ENCODE measurements at regions not wholly inside any gene's neighbourhood (a gene's known extent, or its start where the extent isn't known, plus 50 kb on each side); places are given as distances from the start of the nearest gene placed in this dataset.

DNA sequence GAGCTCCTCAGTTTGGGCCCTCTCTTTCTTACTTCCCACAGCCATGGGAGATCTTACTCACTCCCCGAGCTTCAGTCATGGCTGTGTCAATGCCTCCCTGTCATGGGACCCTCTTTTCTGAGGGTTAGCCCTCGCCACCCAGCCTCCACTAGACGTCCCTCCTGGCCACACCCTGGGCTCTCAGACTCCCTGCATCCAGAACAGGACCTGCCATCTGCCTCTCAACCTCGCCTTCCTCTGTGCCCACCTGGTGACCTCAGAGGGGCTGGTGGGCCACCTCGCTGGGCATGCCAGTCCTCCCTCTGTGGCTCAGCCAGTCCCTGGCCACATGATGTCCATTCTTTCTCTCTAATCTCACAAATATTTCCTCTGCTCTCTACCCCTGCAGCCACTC is 54.6 kb upstream of the MED9 start:
- CTCF ChIA-PET = no interaction called here
- no peak for DNase-seq (ENCODE audit: low read depth, low spot score)
- BruUV-seq (replicated peaks) = no TSS peak
- Histone ChIP-seq H3K79me2 (ENCODE audit: insufficient read depth, low read length) (no peaks in the 10 kb centered on the region), H3K4me2 (ENCODE audit: low read length) (no peak overlapping the region), H3K9me2 (ENCODE audit: insufficient read depth) (no peaks in the 10 kb centered on the region), H3K36me3 (ENCODE audit: control insufficient read depth in 1 of 2, insufficient read depth in 2 of 2, low read length in 2 of 2) (no peaks in the 10 kb centered on the region), H2AFZ (ENCODE audit: low read depth, low read length, poor library complexity, severe bottlenecking) (no peak overlapping the region), H3K4me1 (ENCODE audit: control insufficient read depth in 1 of 2, insufficient read depth in 2 of 2, low read length in 2 of 2) (peaks cover 0 to 6% of the 10 kb centered on the region in 2 experiments; a peak in 2 of 4 replicates), H3K27ac (ENCODE audit: low read depth, low read length) (no peak overlapping the region), H4K20me1 (ENCODE audit: insufficient read depth) (no peaks in the 10 kb centered on the region), H3K9ac (ENCODE audit: low read length) (no peak overlapping the region), H3K9me3 (ENCODE audit: control insufficient read depth in 1 of 2, insufficient read depth in 1 of 2, low read depth in 1 of 2, low read length in 2 of 2) (peaks cover 16 to 22% of the 10 kb centered on the region in 2 experiments; a peak in 3 of 4 replicates), H3K4me3 (replicated peaks in 1 of 2; ENCODE audit: low read depth in 1 of 2, low read length in 2 of 2) (no peak overlapping the region), H3K27me3 (ENCODE audit: insufficient read depth, low read length) (no peaks in the 10 kb centered on the region)
- POLR2A ChIA-PET = no interaction called here
- RAD21 ChIA-PET (ENCODE audit: low non-redundant PET in 1 of 2, low total read pairs in 2 of 2, uncharacterized antibody in 2 of 2, unreplicated experiment in 2 of 2) = no interaction called here
- TF ChIP-seq CEBPB (IDR thresholded peaks at IDR 0.05; ENCODE audit: low read depth) (no peak), EGR1 (IDR thresholded peaks at IDR 0.05; ENCODE audit: low read depth) (no peak), SIN3A (IDR thresholded peaks at IDR 0.05; ENCODE audit: low read depth) (no peak), JUND (IDR thresholded peaks at IDR 0.05) (no peak), SRF (IDR thresholded peaks at IDR 0.05; ENCODE audit: low read depth) (no peak), MAX (IDR thresholded peaks at IDR 0.05) (no peak), FOSL1 (IDR thresholded peaks at IDR 0.05; ENCODE audit: low read depth) (no peak), ELF1 (IDR thresholded peaks at IDR 0.05; ENCODE audit: borderline replicate concordance, low read depth) (no peak)
- intact Hi-C loops (cut with micrococcal nuclease) = no loop called here
- no peak for ATAC-seq

DNA sequence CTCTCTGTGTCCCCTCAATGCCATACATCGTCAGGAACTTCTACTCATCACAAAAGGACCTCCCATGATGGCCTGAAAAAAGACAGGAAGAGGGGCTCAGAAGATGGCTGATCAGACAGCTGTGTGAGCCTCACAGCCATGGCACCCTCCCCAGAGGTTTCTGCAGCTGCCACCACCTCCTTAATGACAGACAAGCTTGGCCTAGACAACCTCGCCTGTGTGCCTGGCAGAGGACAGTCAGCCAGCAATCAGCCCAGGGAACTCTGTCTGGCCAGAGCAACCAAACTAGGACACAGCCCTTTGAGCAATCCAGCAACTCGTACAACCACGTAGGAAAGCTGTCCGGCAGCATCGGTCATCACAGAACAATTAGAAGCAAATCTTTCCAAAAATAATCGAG is 54.2 kb upstream of the MED9 start:
- no peak for ATAC-seq
- H2AFZ ChIP-seq (ENCODE audit: low read depth, low read length, poor library complexity, severe bottlenecking) = no peak overlapping the region
- no peak overlapping the region for H3K4me2 ChIP-seq (ENCODE audit: low read length)
- peaks cover 16 to 22% of the 10 kb centered on the region in 2 experiments; a peak in 3 of 4 replicates for H3K9me3 ChIP-seq (ENCODE audit: control insufficient read depth in 1 of 2, insufficient read depth in 1 of 2, low read depth in 1 of 2, low read length in 2 of 2)
- ChIA-PET CTCF (no interaction called here), RAD21 (ENCODE audit: low non-redundant PET in 1 of 2, low total read pairs in 2 of 2, uncharacterized antibody in 2 of 2, unreplicated experiment in 2 of 2) (no interaction called here), POLR2A (no interaction called here)
- no peak overlapping the region for H3K9ac ChIP-seq (ENCODE audit: low read length)
- H3K4me1 ChIP-seq (ENCODE audit: control insufficient read depth in 1 of 2, insufficient read depth in 2 of 2, low read length in 2 of 2) = peaks cover 0 to 6% of the 10 kb centered on the region in 2 experiments; a peak in 2 of 4 replicates
- no peak overlapping the region for H3K4me3 ChIP-seq (replicated peaks in 1 of 2; ENCODE audit: low read depth in 1 of 2, low read length in 2 of 2)
- intact Hi-C loops (cut with micrococcal nuclease) = no loop called here
- TF ChIP-seq JUND (IDR thresholded peaks at IDR 0.05) = no peak
- TF ChIP-seq RAD21 (IDR thresholded peaks at IDR 0.05; ENCODE audit: low read depth) = no peak
- TF ChIP-seq CBX3 (IDR thresholded peaks at IDR 0.05; ENCODE audit: low read depth) = no peak
- no peak for TF ChIP-seq ZFX (IDR thresholded peaks at IDR 0.05)
- H3K27me3 ChIP-seq (ENCODE audit: insufficient read depth, low read length) = no peaks in the 10 kb centered on the region
- H3K79me2 ChIP-seq (ENCODE audit: insufficient read depth, low read length) = no peaks in the 10 kb centered on the region
- H3K27ac ChIP-seq (ENCODE audit: low read depth, low read length) = no peak overlapping the region
- BruUV-seq (replicated peaks) = no TSS peak
- no peaks in the 10 kb centered on the region for H3K36me3 ChIP-seq (ENCODE audit: control insufficient read depth in 1 of 2, insufficient read depth in 2 of 2, low read length in 2 of 2)
- no peaks in the 10 kb centered on the region for H4K20me1 ChIP-seq (ENCODE audit: insufficient read depth)
- no peak for DNase-seq (ENCODE audit: low read depth, low spot score)
- H3K9me2 ChIP-seq (ENCODE audit: insufficient read depth) = no peaks in the 10 kb centered on the region
